ENCODE measurements at regions not wholly inside any gene's neighbourhood (a gene's known extent, or its start where the extent isn't known, plus 50 kb on each side); places are given as distances from the start of the nearest gene placed in this dataset.

GRCh38 chr3:632571-633170, 436.1 kb downstream of the CHL1 start:
- TF ChIP-seq, protein P1, sequence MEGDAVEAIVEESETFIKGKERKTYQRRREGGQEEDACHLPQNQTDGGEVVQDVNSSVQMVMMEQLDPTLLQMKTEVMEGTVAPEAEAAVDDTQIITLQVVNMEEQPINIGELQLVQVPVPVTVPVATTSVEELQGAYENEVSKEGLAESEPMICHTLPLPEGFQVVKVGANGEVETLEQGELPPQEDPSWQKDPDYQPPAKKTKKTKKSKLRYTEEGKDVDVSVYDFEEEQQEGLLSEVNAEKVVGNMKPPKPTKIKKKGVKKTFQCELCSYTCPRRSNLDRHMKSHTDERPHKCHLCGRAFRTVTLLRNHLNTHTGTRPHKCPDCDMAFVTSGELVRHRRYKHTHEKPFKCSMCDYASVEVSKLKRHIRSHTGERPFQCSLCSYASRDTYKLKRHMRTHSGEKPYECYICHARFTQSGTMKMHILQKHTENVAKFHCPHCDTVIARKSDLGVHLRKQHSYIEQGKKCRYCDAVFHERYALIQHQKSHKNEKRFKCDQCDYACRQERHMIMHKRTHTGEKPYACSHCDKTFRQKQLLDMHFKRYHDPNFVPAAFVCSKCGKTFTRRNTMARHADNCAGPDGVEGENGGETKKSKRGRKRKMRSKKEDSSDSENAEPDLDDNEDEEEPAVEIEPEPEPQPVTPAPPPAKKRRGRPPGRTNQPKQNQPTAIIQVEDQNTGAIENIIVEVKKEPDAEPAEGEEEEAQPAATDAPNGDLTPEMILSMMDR (IDR thresholded peaks at IDR 0.05; ENCODE audit: low read depth, low read length), result peak; percentile 71
- no peak for TF ChIP-seq MAX (IDR thresholded peaks at IDR 0.05; ENCODE audit: low read depth, low read length)
- TF ChIP-seq MYC (IDR thresholded peaks at IDR 0.05; ENCODE audit: low read depth, low read length), result no peak
- no peak for TF ChIP-seq POLR2A (IDR thresholded peaks at IDR 0.05; ENCODE audit: extremely low read depth, insufficient read length)
- H3K4me3 ChIP-seq (ENCODE audit: low read depth, low read length), result no peak overlapping the region
- DNase-seq (ENCODE audit: low read depth), result peak; percentile 67

GRCh38 chr3:634511-634910, 437.9 kb downstream of the CHL1 start:
- TF ChIP-seq MAX (IDR thresholded peaks at IDR 0.05; ENCODE audit: low read depth, low read length), result no peak
- TF ChIP-seq MYC (IDR thresholded peaks at IDR 0.05; ENCODE audit: low read depth, low read length), result no peak
- TF ChIP-seq, protein P1 (IDR thresholded peaks at IDR 0.05; ENCODE audit: low read depth, low read length), result no peak
- no peak for TF ChIP-seq POLR2A (IDR thresholded peaks at IDR 0.05; ENCODE audit: extremely low read depth, insufficient read length)

DNA sequence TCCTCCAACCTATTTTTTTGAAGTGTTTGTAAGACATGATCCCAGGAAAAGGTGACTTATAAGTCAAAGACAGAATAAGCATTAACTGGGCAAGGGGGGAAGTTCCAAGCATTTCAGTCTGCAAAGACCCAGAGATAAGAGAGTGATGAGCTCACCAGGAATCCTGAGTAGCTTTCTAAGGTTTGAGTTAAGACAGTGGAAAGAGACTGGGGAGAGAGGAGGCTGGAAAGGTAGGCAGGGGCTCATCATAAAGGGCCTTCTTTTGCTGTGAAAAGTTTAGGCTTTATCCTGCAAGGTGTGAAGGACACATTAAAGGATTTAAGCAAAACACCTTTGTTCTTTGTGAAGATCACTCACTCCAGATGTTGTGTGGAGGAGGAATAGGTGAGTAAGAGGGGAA, 438.8 kb downstream of the CHL1 start:
- H3K4me3 ChIP-seq (ENCODE audit: low read depth, low read length), result no peak overlapping the region
- DNase-seq (ENCODE audit: low read depth), result no peak
- TF ChIP-seq MAX (IDR thresholded peaks at IDR 0.05; ENCODE audit: low read depth, low read length), result no peak

More at GRCh38 chr3:634511-634910, 437.9 kb downstream of the CHL1 start:
- DNase-seq (ENCODE audit: low read depth), result no peak
- H3K4me3 ChIP-seq (ENCODE audit: low read depth, low read length), result no peak overlapping the region

DNA sequence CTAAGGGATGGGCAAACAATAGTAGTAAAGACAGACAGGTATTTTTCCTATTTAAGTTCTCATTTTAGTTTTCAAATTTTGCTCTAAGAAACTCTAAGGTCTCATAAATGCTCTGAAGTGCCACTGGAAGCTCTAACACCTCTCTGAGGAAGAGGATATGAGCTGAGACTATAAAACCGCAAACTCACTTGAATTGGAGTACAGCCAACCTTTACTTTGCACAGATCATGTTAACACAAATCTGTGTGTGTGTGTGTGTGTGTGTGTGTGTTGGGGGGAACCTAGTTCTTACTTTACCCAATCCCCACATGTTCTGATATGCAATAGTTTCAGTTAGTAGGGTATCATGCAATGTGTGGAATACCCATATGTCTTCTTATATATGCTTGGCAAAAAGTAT, 446.8 kb downstream of the CHL1 start:
- H3K4me3 ChIP-seq (ENCODE audit: low read depth, low read length), result no peak overlapping the region
- TF ChIP-seq, protein P1 (IDR thresholded peaks at IDR 0.05; ENCODE audit: low read depth, low read length), result no peak
- TF ChIP-seq POLR2A (IDR thresholded peaks at IDR 0.05; ENCODE audit: extremely low read depth, insufficient read length), result no peak
- TF ChIP-seq MAX (IDR thresholded peaks at IDR 0.05; ENCODE audit: low read depth, low read length), result no peak
- TF ChIP-seq MYC (IDR thresholded peaks at IDR 0.05; ENCODE audit: low read depth, low read length), result no peak

GRCh38 chr3:655824-656223, 437.0 kb upstream of the CNTN6 start:
- H3K4me3 ChIP-seq (ENCODE audit: low read depth, low read length), result no peak overlapping the region
- DNase-seq (ENCODE audit: low read depth), result no peak
- TF ChIP-seq, protein P1 (IDR thresholded peaks at IDR 0.05; ENCODE audit: low read depth, low read length), result no peak
- TF ChIP-seq POLR2A (IDR thresholded peaks at IDR 0.05; ENCODE audit: extremely low read depth, insufficient read length) (no peak), MAX (IDR thresholded peaks at IDR 0.05; ENCODE audit: low read depth, low read length) (no peak), MYC (IDR thresholded peaks at IDR 0.05; ENCODE audit: low read depth, low read length) (no peak)

More for the DNA sequence above, 446.8 kb downstream of the CHL1 start:
- no peak for DNase-seq (ENCODE audit: low read depth)

DNA sequence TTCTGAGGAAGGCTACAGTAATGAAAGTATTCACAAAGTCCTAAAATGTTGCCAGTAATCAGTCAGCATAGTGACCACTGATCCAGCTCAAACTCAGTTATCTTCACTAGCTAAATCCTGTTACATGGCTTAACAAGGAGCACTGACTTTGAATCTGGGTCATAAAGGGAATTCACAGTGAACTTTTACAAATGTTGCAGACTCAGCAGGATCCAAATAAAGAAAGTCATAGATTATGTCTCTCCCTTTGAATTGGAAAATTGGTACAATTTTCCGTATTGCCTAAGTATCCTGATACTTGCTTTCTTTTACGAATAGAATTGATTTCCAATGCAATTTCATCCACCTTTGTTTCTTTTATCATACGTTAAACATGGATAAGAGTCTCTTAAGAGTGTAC, 431.5 kb upstream of the CNTN6 start:
- TF ChIP-seq, protein P1 (IDR thresholded peaks at IDR 0.05; ENCODE audit: low read depth, low read length), result no peak
- TF ChIP-seq MYC (IDR thresholded peaks at IDR 0.05; ENCODE audit: low read depth, low read length) (no peak), POLR2A (IDR thresholded peaks at IDR 0.05; ENCODE audit: extremely low read depth, insufficient read length) (no peak), MAX (IDR thresholded peaks at IDR 0.05; ENCODE audit: low read depth, low read length) (no peak)
- H3K4me3 ChIP-seq (ENCODE audit: low read depth, low read length), result no peak overlapping the region
- no peak for DNase-seq (ENCODE audit: low read depth)
